ENCODE measurements at regions not wholly inside any gene's neighbourhood (a gene's known extent, or its start where the extent isn't known, plus 50 kb on each side); places are given as distances from the start of the nearest gene placed in this dataset.
A peak's percentile ranks its signal among the peaks of the same experiment; 100 is the strongest.

DNA sequence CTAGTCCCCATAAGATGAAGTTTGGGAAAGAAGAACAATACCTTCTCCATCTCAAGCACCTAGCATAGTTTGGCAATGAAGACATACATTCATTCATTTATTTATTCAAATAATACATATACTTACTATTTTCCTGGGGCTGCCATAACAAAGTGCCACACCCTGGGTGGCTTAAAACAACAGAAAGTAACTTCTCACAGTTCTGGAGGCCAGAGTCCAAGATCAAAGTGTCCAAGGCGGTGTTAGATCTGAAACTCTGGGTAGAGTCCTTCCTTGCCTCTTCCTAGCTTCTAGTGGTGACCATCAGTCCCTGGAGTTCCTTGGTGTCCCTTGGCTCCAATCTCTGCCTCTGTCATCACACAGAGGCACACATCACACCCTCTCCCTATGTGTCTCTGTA lies 112.1 kb upstream of the IGSF21 start:
- Histone ChIP-seq H3K27ac (ENCODE audit: low read depth, low read length) (no peak overlapping the region), H3K9ac (ENCODE audit: low read length) (no peak overlapping the region), H3K27me3 (ENCODE audit: insufficient read depth, low read length) (peaks cover 15% of the 10 kb centered on the region), H3K4me3 (replicated peaks in 1 of 2; ENCODE audit: low read depth in 1 of 2, low read length in 2 of 2) (no peak overlapping the region), H3K4me2 (ENCODE audit: low read length) (no peak overlapping the region), H2AFZ (ENCODE audit: low read depth, low read length, poor library complexity, severe bottlenecking) (no peak overlapping the region), H4K20me1 (ENCODE audit: insufficient read depth) (no peaks in the 10 kb centered on the region), H3K9me2 (ENCODE audit: insufficient read depth) (no peaks in the 10 kb centered on the region), H3K4me1 (ENCODE audit: control insufficient read depth in 1 of 2, insufficient read depth in 2 of 2, low read length in 2 of 2) (no peaks in the 10 kb centered on the region), H3K79me2 (ENCODE audit: insufficient read depth, low read length) (no peaks in the 10 kb centered on the region), H3K36me3 (ENCODE audit: control insufficient read depth in 1 of 2, insufficient read depth in 2 of 2, low read length in 2 of 2) (no peaks in the 10 kb centered on the region), H3K9me3 (ENCODE audit: control insufficient read depth in 1 of 2, insufficient read depth in 1 of 2, low read depth in 1 of 2, low read length in 2 of 2) (no peaks in the 10 kb centered on the region)
- CTCF ChIA-PET, result no interaction called here
- POLR2A ChIA-PET, result no interaction called here
- intact Hi-C loops (cut with micrococcal nuclease), result no loop called here
- RAD21 ChIA-PET (ENCODE audit: low non-redundant PET in 1 of 2, low total read pairs in 2 of 2, uncharacterized antibody in 2 of 2, unreplicated experiment in 2 of 2), result no interaction called here
- DNase-seq (ENCODE audit: low read depth, low spot score) (no peak), ATAC-seq (no peak)
- TF ChIP-seq, protein P1, sequence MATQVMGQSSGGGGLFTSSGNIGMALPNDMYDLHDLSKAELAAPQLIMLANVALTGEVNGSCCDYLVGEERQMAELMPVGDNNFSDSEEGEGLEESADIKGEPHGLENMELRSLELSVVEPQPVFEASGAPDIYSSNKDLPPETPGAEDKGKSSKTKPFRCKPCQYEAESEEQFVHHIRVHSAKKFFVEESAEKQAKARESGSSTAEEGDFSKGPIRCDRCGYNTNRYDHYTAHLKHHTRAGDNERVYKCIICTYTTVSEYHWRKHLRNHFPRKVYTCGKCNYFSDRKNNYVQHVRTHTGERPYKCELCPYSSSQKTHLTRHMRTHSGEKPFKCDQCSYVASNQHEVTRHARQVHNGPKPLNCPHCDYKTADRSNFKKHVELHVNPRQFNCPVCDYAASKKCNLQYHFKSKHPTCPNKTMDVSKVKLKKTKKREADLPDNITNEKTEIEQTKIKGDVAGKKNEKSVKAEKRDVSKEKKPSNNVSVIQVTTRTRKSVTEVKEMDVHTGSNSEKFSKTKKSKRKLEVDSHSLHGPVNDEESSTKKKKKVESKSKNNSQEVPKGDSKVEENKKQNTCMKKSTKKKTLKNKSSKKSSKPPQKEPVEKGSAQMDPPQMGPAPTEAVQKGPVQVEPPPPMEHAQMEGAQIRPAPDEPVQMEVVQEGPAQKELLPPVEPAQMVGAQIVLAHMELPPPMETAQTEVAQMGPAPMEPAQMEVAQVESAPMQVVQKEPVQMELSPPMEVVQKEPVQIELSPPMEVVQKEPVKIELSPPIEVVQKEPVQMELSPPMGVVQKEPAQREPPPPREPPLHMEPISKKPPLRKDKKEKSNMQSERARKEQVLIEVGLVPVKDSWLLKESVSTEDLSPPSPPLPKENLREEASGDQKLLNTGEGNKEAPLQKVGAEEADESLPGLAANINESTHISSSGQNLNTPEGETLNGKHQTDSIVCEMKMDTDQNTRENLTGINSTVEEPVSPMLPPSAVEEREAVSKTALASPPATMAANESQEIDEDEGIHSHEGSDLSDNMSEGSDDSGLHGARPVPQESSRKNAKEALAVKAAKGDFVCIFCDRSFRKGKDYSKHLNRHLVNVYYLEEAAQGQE (IDR thresholded peaks at IDR 0.05; ENCODE audit: low read depth), result no peak
- no TSS peak for BruUV-seq (replicated peaks)

DNA sequence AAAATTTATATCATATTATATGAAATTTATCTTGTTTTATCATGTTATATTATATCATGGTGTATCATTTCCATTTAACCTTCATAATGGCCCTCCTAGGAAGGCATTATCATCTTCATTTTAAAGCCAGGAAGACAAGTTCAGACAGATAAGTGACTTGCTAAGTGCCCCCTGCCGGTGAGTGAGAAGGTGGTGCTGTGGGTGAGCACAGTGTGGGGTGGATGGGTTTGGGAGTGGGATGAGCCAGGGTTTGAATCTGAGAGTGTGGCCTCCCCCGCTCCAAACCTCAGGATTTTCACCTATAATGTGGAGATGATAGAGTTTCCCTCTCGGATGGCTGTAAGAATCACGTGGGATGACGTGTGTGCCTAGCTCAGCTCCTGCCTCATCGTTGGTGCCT lies 108.7 kb upstream of the IGSF21 start:
- intact Hi-C loops (cut with micrococcal nuclease), result loop anchor here (1.0 kb wide), 2 partner anchors 76 to 338 kb away; no protein-coding TSS in a partner anchor
- Histone ChIP-seq H3K9ac (ENCODE audit: low read length) (no peak overlapping the region), H3K4me3 (replicated peaks in 1 of 2; ENCODE audit: low read depth in 1 of 2, low read length in 2 of 2) (no peak overlapping the region), H3K27ac (ENCODE audit: low read depth, low read length) (no peak overlapping the region), H3K36me3 (ENCODE audit: control insufficient read depth in 1 of 2, insufficient read depth in 2 of 2, low read length in 2 of 2) (no peaks in the 10 kb centered on the region), H4K20me1 (ENCODE audit: insufficient read depth) (no peaks in the 10 kb centered on the region), H3K4me1 (ENCODE audit: control insufficient read depth in 1 of 2, insufficient read depth in 2 of 2, low read length in 2 of 2) (no peaks in the 10 kb centered on the region), H3K79me2 (ENCODE audit: insufficient read depth, low read length) (no peaks in the 10 kb centered on the region), H3K9me2 (ENCODE audit: insufficient read depth) (no peaks in the 10 kb centered on the region), H3K27me3 (ENCODE audit: insufficient read depth, low read length) (peaks cover 36% of the 10 kb centered on the region), H3K9me3 (ENCODE audit: control insufficient read depth in 1 of 2, insufficient read depth in 1 of 2, low read depth in 1 of 2, low read length in 2 of 2) (no peaks in the 10 kb centered on the region), H2AFZ (ENCODE audit: low read depth, low read length, poor library complexity, severe bottlenecking) (no peak overlapping the region), H3K4me2 (ENCODE audit: low read length) (no peak overlapping the region)
- no TSS peak for BruUV-seq (replicated peaks)
- POLR2A ChIA-PET, result no interaction called here
- CTCF ChIA-PET, result no interaction called here
- no peak for DNase-seq (ENCODE audit: low read depth, low spot score)
- RAD21 ChIA-PET (ENCODE audit: low non-redundant PET in 1 of 2, low total read pairs in 2 of 2, uncharacterized antibody in 2 of 2, unreplicated experiment in 2 of 2), result no interaction called here
- ATAC-seq, result peak; percentile 78
- TF ChIP-seq EGR1 (IDR thresholded peaks at IDR 0.05; ENCODE audit: low read depth) (no peak), RAD21 (IDR thresholded peaks at IDR 0.05; ENCODE audit: low read depth) (peak; percentile 14; the same call in 1 of the 2 replicates), CBX3 (IDR thresholded peaks at IDR 0.05; ENCODE audit: low read depth) (no peak), CTCF (IDR thresholded peaks at IDR 0.05 in 2 of 3, conservative IDR thresholded peaks at IDR 0.05 in 1 of 3; ENCODE audit: borderline replicate concordance in 1 of 3, insufficient read depth in 1 of 3, low read depth in 2 of 3, low read length in 2 of 3) (peak in 2 of 3 experiments; percentile 50 to 53; a peak in 4 of 6 replicates), ATF3 (IDR thresholded peaks at IDR 0.05) (no peak), TCF7L2 (IDR thresholded peaks at IDR 0.05; ENCODE audit: borderline replicate concordance, extremely low read depth, insufficient read depth, insufficient read length) (no peak), FOSL1 (IDR thresholded peaks at IDR 0.05; ENCODE audit: low read depth) (no peak), EZH2phosphoT487 (IDR thresholded peaks at IDR 0.05; ENCODE audit: borderline replicate concordance) (no peak), YY1 (IDR thresholded peaks at IDR 0.05; ENCODE audit: extremely low read depth, insufficient replicate concordance, low read depth, low read length) (no peak)
- TF ChIP-seq, protein P1 (IDR thresholded peaks at IDR 0.05; ENCODE audit: low read depth), result no peak

All from HCT116 (cell line).